ENCODE measurements at regions not wholly inside any gene's neighbourhood (a gene's known extent, or its start where the extent isn't known, plus 50 kb on each side); places are given as distances from the start of the nearest gene placed in this dataset.

- TF ChIP-seq BCL11A (IDR thresholded peaks at IDR 0.05; ENCODE audit: low read depth in 2 of 2, low read length in 2 of 2) (no peak), EP300 (IDR thresholded peaks at IDR 0.05; ENCODE audit: borderline replicate concordance in 1 of 2, low read depth in 2 of 2, low read length in 2 of 2) (no peak), RNF2 (IDR thresholded peaks at IDR 0.05; ENCODE audit: borderline replicate concordance, low read depth, low read length, missing control alignments, poor library complexity, severe bottlenecking) (no peak), GABPA (IDR thresholded peaks at IDR 0.05; ENCODE audit: borderline replicate concordance, insufficient read depth, low read length) (no peak)
Observed at GRCh38 chr2:215635071-215635787, 199.4 kb upstream of the FN1 start (continued).

Measured in H1 (cell line).